GM20000 (cell line): ENCODE measurements at regions not wholly inside any gene's neighbourhood (a gene's known extent, or its start where the extent isn't known, plus 50 kb on each side); places are given as distances from the start of the nearest gene placed in this dataset.

ENCODE experiments used
- DNase-seq: peaks from one replicate; pipeline ENCODE4 v3.0.0; 2012; ENCODE audit warnings: low spot score
- CTCF ChIP-seq: IDR thresholded peaks from 2 replicates; pipeline ENCODE4 v1.5.1; 2012; ENCODE audit warnings: mild to moderate bottlenecking, control low read depth; ENCODE audit errors: extremely low read depth, missing control alignments

DNA sequence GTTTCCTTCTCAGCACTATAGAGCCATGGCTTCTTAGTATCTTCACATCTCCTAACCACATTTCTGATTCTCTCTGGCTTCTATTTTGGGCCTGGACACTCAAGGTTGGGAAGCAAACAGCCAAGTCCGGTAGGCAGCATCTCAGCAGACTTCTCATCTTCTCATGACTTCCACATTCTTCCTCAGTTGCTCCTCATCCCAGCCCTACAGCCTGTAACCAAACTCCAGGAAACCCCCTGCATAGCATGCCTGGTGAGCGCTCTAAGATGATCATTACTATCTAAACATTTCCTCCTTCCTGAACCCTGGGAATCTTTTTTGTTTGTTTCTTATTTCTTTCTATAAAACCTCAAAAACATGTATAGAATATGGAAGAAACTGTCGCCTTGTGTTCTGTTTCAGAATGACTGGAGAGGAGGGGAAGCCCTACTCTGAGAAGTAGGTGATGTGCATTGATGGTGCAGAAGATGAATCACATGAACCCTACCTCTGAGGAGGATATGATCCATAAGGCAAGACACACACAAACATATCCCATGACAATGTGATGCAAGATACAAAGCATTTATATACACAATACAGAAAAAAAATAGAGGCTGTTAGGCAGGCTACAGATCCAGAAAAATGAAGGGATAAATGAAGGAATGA is 219.8 kb upstream of the GYPA start:
- DNase-seq = no peak
- no peak for TF ChIP-seq CTCF

DNA sequence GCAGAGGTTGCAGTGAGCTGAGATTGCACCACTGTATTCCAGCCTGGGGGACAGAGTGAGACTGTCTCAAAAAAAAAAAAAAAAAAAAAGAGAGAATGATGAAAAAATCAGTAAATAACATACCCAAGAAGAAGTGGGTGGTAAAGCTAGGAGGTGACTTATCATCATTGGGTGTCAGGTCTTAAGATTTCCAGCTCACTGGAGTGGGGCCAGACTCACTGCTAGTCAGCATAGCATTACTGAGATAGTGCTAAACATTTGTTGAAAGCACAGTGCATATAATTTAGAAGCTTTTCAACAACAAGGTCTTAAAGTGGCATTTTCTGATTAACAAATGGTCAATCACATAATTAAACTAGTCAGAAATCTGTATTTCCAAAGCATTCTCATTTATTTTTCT is 221.8 kb upstream of the GYPA start:
- DNase-seq = no peak
- TF ChIP-seq CTCF = no peak

- no peak for DNase-seq
- TF ChIP-seq CTCF = no peak
Observed at GRCh38 chr4:144363890-144364289, 223.4 kb upstream of the GYPA start.

- DNase-seq = no peak
- no peak for TF ChIP-seq CTCF
Observed at GRCh38 chr4:144366425-144366824, 225.9 kb upstream of the GYPA start.

DNA sequence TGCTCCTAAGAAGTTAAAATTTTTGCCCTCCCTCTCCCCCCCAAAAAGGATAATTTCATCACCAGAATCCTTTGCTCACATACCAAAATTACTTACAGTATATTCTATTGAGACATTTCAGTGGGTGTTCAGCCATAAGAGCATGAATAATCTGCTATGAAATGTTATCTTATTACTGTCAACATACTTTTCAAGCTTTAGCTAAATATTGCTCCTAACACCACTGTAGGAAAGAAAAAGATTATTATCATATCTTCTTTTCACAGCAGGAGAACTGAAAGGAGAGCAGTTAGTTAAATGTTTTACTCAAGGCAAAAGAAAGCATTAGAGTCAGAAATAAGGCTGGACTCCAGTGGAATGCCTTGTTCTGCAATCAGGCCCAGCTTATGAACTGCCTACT is 231.0 kb upstream of the GYPA start:
- no peak for TF ChIP-seq CTCF
- DNase-seq = no peak

- no peak for TF ChIP-seq CTCF
- DNase-seq = peak; percentile 6
Observed at GRCh38 chr4:144374065-144374464, 233.5 kb upstream of the GYPA start.

- DNase-seq = no peak
- no peak for TF ChIP-seq CTCF
Observed at GRCh38 chr4:144376866-144377265, 236.3 kb upstream of the GYPA start.
